Neural cell (in vitro differentiated cells): ENCODE measurements at regions not wholly inside any gene's neighbourhood (a gene's known extent, or its start where the extent isn't known, plus 50 kb on each side); places are given as distances from the start of the nearest gene placed in this dataset.

Experiments used
- H2AFZ ChIP-seq: fragments of 200-600, 300-800 bp; sonication (generic), shearing (Covaris generic); 2 replicates; pipeline ENCODE4 v1.6.0; 2014; ENCODE audit warnings: low read depth, mild to moderate bottlenecking, antibody characterized with exemption, low read length, moderate library complexity
- H3F3A ChIP-seq: fragments of 200-600 bp; shearing (Covaris generic); 2 replicates; pipeline ENCODE4 v1.6.1; 2016; ENCODE audit warnings: mild to moderate bottlenecking, moderate library complexity, mixed read lengths, antibody characterized with exemption, low read length; ENCODE audit not compliant: insufficient read depth, poor library complexity, severe bottlenecking
- H3K27ac ChIP-seq: fragments of 200-600, 300-800 bp; sonication (generic), shearing (Covaris generic); 2 replicates; pipeline ENCODE4 v1.5.1; 2014; ENCODE audit warnings: mild to moderate bottlenecking, low read length, moderate library complexity
- H3K27me3 ChIP-seq: fragments of 300-800, 200-600 bp; sonication (generic), shearing (Covaris generic); 2 replicates; pipeline ENCODE4 v1.6.0; 2014; ENCODE audit warnings: mild to moderate bottlenecking, low read depth, low read length, moderate library complexity; ENCODE audit not compliant: insufficient read depth
- H3K36me3 ChIP-seq: fragments of 300-800, 200-600 bp; sonication (generic), shearing (Covaris generic); 2 replicates; pipeline ENCODE4 v1.5.1; 2014; ENCODE audit warnings: mild to moderate bottlenecking, antibody characterized with exemption, low read length, moderate library complexity; ENCODE audit not compliant: insufficient read depth
- H3K4me2 ChIP-seq: fragments of 300-800, 200-600 bp; sonication (generic), shearing (Covaris generic); 2 replicates; pipeline ENCODE4 v1.6.0; 2014; ENCODE audit warnings: mild to moderate bottlenecking, low read length
- H3K4me3 ChIP-seq: fragments of 300-800, 200-600 bp; sonication (generic), shearing (Covaris generic); 2 replicates; pipeline ENCODE4 v1.5.1; 2014; ENCODE audit warnings: mild to moderate bottlenecking, low read length, moderate library complexity
- H3K79me2 ChIP-seq: fragments of 200-600 bp; shearing (Covaris generic); replicated peaks from 2 replicates; pipeline ENCODE4 v1.6.0; 2014; ENCODE audit warnings: mild to moderate bottlenecking, low read length, moderate library complexity; ENCODE audit not compliant: insufficient read depth
- H3K9ac ChIP-seq: fragments of 300-800, 200-600 bp; sonication (generic), shearing (Covaris generic); 2 replicates; pipeline ENCODE4 v1.6.1; 2016; ENCODE audit warnings: mild to moderate bottlenecking, low read length, mixed read lengths
- H3K9me2 ChIP-seq: fragments of 200-600 bp; shearing (Covaris generic); 2 replicates; pipeline ENCODE4 v1.6.1; 2016; ENCODE audit warnings: mild to moderate bottlenecking, low read length, mixed read lengths; ENCODE audit not compliant: insufficient read depth
- H3K9me3 ChIP-seq: fragments of 200-600, 300-800 bp; sonication (generic), shearing (Covaris generic); 2 replicates; pipeline ENCODE4 v1.6.1; 2016; ENCODE audit warnings: mild to moderate bottlenecking, mixed run types, low read length, moderate library complexity, mixed read lengths
- H4K20me1 ChIP-seq: fragments of 200-600 bp; shearing (Covaris generic); 2 replicates; pipeline ENCODE4 v1.6.1; 2016; ENCODE audit warnings: mild to moderate bottlenecking, mixed run types; ENCODE audit not compliant: insufficient read depth
- CTCF ChIP-seq: fragments of 450-650 bp; IDR thresholded peaks from 2 replicates; pipeline ENCODE4 v1.5.1; 2014; ENCODE audit warnings: antibody characterized with exemption, mild to moderate bottlenecking, moderate library complexity; ENCODE audit not compliant: poor library complexity, severe bottlenecking
- EP300 ChIP-seq: fragments of 450-650 bp; conservative IDR thresholded peaks from 2 replicates; pipeline ENCODE4 v1.6.1; 2014; ENCODE audit warnings: antibody characterized with exemption, mild to moderate bottlenecking, moderate library complexity; ENCODE audit not compliant: poor library complexity, severe bottlenecking
- EZH2 ChIP-seq: fragments of 200-600, 300-800 bp; shearing (Covaris generic), sonication (generic); IDR thresholded peaks from 2 replicates; pipeline ENCODE4 v1.6.1; 2014; ENCODE audit warnings: antibody characterized with exemption, low read length, borderline replicate concordance, mild to moderate bottlenecking; ENCODE audit not compliant: insufficient read depth, poor library complexity, severe bottlenecking
- MXI1 ChIP-seq: fragments of 450-650 bp; conservative IDR thresholded peaks from 2 replicates; pipeline ENCODE4 v1.6.1; 2014; ENCODE audit warnings: antibody characterized with exemption, mild to moderate bottlenecking; ENCODE audit not compliant: poor library complexity, severe bottlenecking
- POLR2AphosphoS5 ChIP-seq: IDR thresholded peaks from 2 replicates; pipeline ENCODE4 v1.6.1; 2012
- RAD21 ChIP-seq: fragments of 450-650 bp; conservative IDR thresholded peaks from 2 replicates; pipeline ENCODE4 v1.6.1; 2014; ENCODE audit warnings: antibody characterized with exemption, mild to moderate bottlenecking, moderate library complexity
- REST ChIP-seq: IDR thresholded peaks from 2 replicates; pipeline ENCODE4 v1.6.1; 2012; ENCODE audit warnings: borderline replicate concordance
- SMC3 ChIP-seq: fragments of 450-650 bp; conservative IDR thresholded peaks from 2 replicates; pipeline ENCODE4 v1.6.1; 2014; ENCODE audit warnings: antibody characterized with exemption, mild to moderate bottlenecking, moderate library complexity; ENCODE audit not compliant: poor library complexity
- TAF1 ChIP-seq: IDR thresholded peaks from 2 replicates; pipeline ENCODE4 v1.6.1; 2012; ENCODE audit warnings: low read depth

GRCh38 chr5:39485079-39485478, 60.3 kb upstream of the DAB2 start:
- H3K9me3 ChIP-seq, result no peaks in the 10 kb centered on the region
- H3K27me3 ChIP-seq, result no peaks in the 10 kb centered on the region
- H3K9me2 ChIP-seq, result no peaks in the 10 kb centered on the region
- H2AFZ ChIP-seq, result no peak overlapping the region
- no peaks in the 10 kb centered on the region for H3F3A ChIP-seq
- H4K20me1 ChIP-seq, result no peaks in the 10 kb centered on the region
- H3K79me2 ChIP-seq, result no peaks in the 10 kb centered on the region
- TF ChIP-seq POLR2AphosphoS5, result no peak
- TF ChIP-seq SMC3, result no peak
- no peak for TF ChIP-seq TAF1
- TF ChIP-seq REST, result no peak
- no peak for TF ChIP-seq RAD21
- TF ChIP-seq EP300, result no peak
- TF ChIP-seq CTCF, result no peak
- no peak for TF ChIP-seq MXI1
- no peak overlapping the region for H3K9ac ChIP-seq
- no peak overlapping the region for H3K27ac ChIP-seq
- H3K36me3 ChIP-seq, result no peaks in the 10 kb centered on the region
- no peak overlapping the region for H3K4me2 ChIP-seq
- H3K4me3 ChIP-seq, result no peak overlapping the region

GRCh38 chr5:39484673-39485072, 59.9 kb upstream of the DAB2 start:
- Histone ChIP-seq H3K4me2 (no peak overlapping the region), H3F3A (no peaks in the 10 kb centered on the region), H4K20me1 (no peaks in the 10 kb centered on the region), H3K9me2 (no peaks in the 10 kb centered on the region), H3K27ac (no peak overlapping the region), H3K9me3 (no peaks in the 10 kb centered on the region), H3K27me3 (no peaks in the 10 kb centered on the region), H2AFZ (no peak overlapping the region), H3K36me3 (no peaks in the 10 kb centered on the region), H3K9ac (no peak overlapping the region), H3K79me2 (no peaks in the 10 kb centered on the region), H3K4me3 (no peak overlapping the region)
- TF ChIP-seq EZH2, result no peak
- no peak for TF ChIP-seq POLR2AphosphoS5
- no peak for TF ChIP-seq RAD21
- TF ChIP-seq EP300, result no peak
- TF ChIP-seq REST, result no peak
- no peak for TF ChIP-seq MXI1
- TF ChIP-seq CTCF, result no peak
